T-cell (primary cell): ENCODE measurements at regions not wholly inside any gene's neighbourhood (a gene's known extent, or its start where the extent isn't known, plus 50 kb on each side); places are given as distances from the start of the nearest gene placed in this dataset.

Source experiments
- ATAC-seq, 4 experiments: fragments of 200-7000 bp in 3 of 4; fragments of 150-1000 bp in 1 of 4; cut with Tn5 transposase; replicated peaks in 1 of 4; 1 replicate in 3 of 4; 2 replicates in 1 of 4; pipeline ENCODE4 v1.10.0; 2021; ENCODE audit warnings: moderate library complexity in 3 of 4, mild to moderate bottlenecking in 2 of 4, moderate number of reproducible peaks in 1 of 4
- CTCF ChIA-PET, 2 donors: fragments of 300-600 bp; sonication (Branson Sonifier 250); formaldehyde crosslinking; loops; one replicate each; lab custom pipeline; 2022; ENCODE audit warnings: antibody characterized with exemption in 2 of 2; lab: Charles Lee
- POLR2A ChIA-PET, 2 donors: fragments of 300-600 bp; sonication (Branson Sonifier 250); formaldehyde crosslinking; loops; one replicate each; lab custom pipeline; 2022; ENCODE audit warnings: antibody characterized with exemption in 2 of 2; lab: Charles Lee
- DNase-seq, 35 experiments: peaks; one replicate each; pipeline versions ENCODE4 v3.0.0 to v3.0.0-alpha.2; 2013 to 2023
- H3K27ac ChIP-seq: one replicate; pipeline ENCODE4 v1.5.1; 2013; ENCODE audit warnings: low read length
- H3K27me3 ChIP-seq, 2 experiments: replicated peaks in 1 of 2; 1 replicate in 1 of 2; 2 replicates in 1 of 2; pipeline versions ENCODE4 v1.6.1 to v1.7.0; 2013; ENCODE audit warnings: low read length in 1 of 2, mixed read lengths in 1 of 2; ENCODE audit not compliant: control insufficient read depth in 2 of 2, insufficient read depth in 2 of 2; ENCODE audit errors: extremely low read depth in 1 of 2
- H3K36me3 ChIP-seq, 2 donors: 1 replicate in 1 of 2; 2 replicates in 1 of 2; pipeline versions ENCODE4 v1.6.1 to v1.7.0; 2013; ENCODE audit warnings: low read length in 1 of 2; ENCODE audit not compliant: control insufficient read depth in 2 of 2, insufficient read depth in 1 of 2; ENCODE audit errors: extremely low read depth in 1 of 2
- H3K4me1 ChIP-seq, 2 experiments: 1 replicate in 1 of 2; 2 replicates in 1 of 2; pipeline versions ENCODE4 v1.6.1 to v1.7.0; 2013; ENCODE audit warnings: low read length in 2 of 2, mixed read lengths in 1 of 2; ENCODE audit not compliant: insufficient read depth in 2 of 2, control insufficient read depth in 1 of 2; ENCODE audit errors: extremely low read depth in 1 of 2
- H3K4me3 ChIP-seq, 2 donors: 1 replicate in 1 of 2; 2 replicates in 1 of 2; pipeline versions ENCODE4 v1.5.1 to v1.7.0; 2013; ENCODE audit warnings: mild to moderate bottlenecking in 2 of 2, low read length in 1 of 2, moderate library complexity in 1 of 2; ENCODE audit not compliant: control insufficient read depth in 1 of 2; ENCODE audit errors: extremely low read depth in 1 of 2
- H3K9me3 ChIP-seq: 2 replicates; pipeline ENCODE4 v1.7.0; 2013
- H3K27ac Mint-ChIP-seq, 2 donors: one replicate each; pipeline ENCODE4 v1.8.0; 2020 to 2021; ENCODE audit warnings: mild to moderate bottlenecking in 2 of 2, mixed read lengths in 2 of 2
- H3K27me3 Mint-ChIP-seq, 2 donors: one replicate each; pipeline ENCODE4 v1.8.0; 2021 to 2022; ENCODE audit warnings: mixed read lengths in 2 of 2
- H3K36me3 Mint-ChIP-seq: one replicate; pipeline ENCODE4 v1.8.0; 2021; ENCODE audit warnings: mixed read lengths
- H3K4me1 Mint-ChIP-seq, 3 donors: one replicate each; pipeline ENCODE4 v1.8.0; 2020 to 2022; ENCODE audit warnings: mixed read lengths in 3 of 3, mild to moderate bottlenecking in 1 of 3
- H3K4me3 Mint-ChIP-seq, 3 donors: one replicate each; pipeline ENCODE4 v1.8.0; 2020 to 2022; ENCODE audit warnings: mild to moderate bottlenecking in 3 of 3, mixed read lengths in 3 of 3, moderate library complexity in 3 of 3
- H3K9me3 Mint-ChIP-seq, 3 donors: one replicate each; pipeline ENCODE4 v1.8.0; 2020 to 2022; ENCODE audit warnings: mixed read lengths in 3 of 3
- WGBS: methylation state at CpG from one replicate; pipeline ENCODE4 v1.1.5; 2013; ENCODE audit warnings: missing lambda C conversion rate; ENCODE audit not compliant: insufficient coverage; 5-methylcytosine and 5-hydroxymethylcytosine counted together

GRCh38 chr15:85964471-85964870 lies 115.2 kb upstream of the AGBL1 start:
- POLR2A ChIA-PET, result no interaction called here
- Histone ChIP-seq H3K4me3 (no peak overlapping the region), H3K4me1 (no peaks in the 10 kb centered on the region), H3K27me3 (peaks cover 0 to 4% of the 10 kb centered on the region in 2 experiments), H3K27ac (no peak overlapping the region), H3K9me3 (no peaks in the 10 kb centered on the region), H3K36me3 (no peaks in the 10 kb centered on the region)
- ATAC-seq (no peak), DNase-seq (no peak)
- no peaks in the 10 kb centered on the region for H3K36me3 Mint-ChIP-seq
- WGBS, result no CpG with 5 or more reads among the region's 2 CpGs
- no peak overlapping the region for H3K4me3 Mint-ChIP-seq
- H3K9me3 Mint-ChIP-seq, result peaks cover 0 to 6% (median 4%) of the 10 kb centered on the region in 3 donors
- no peak overlapping the region for H3K27ac Mint-ChIP-seq
- CTCF ChIA-PET, result no interaction called here
- peaks cover 0 to 11% of the 10 kb centered on the region in 2 donors for H3K27me3 Mint-ChIP-seq
- H3K4me1 Mint-ChIP-seq, result no peaks in the 10 kb centered on the region

GRCh38 chr15:85967553-85967952 lies 112.1 kb upstream of the AGBL1 start:
- peaks cover 0 to 11% (median 4%) of the 10 kb centered on the region in 3 donors for H3K9me3 Mint-ChIP-seq
- no peak for ATAC-seq
- Histone ChIP-seq H3K27ac (no peak overlapping the region), H3K4me3 (no peak overlapping the region), H3K9me3 (no peaks in the 10 kb centered on the region), H3K4me1 (no peaks in the 10 kb centered on the region), H3K27me3 (no peaks in the 10 kb centered on the region), H3K36me3 (no peaks in the 10 kb centered on the region)
- H3K27ac Mint-ChIP-seq, result no peak overlapping the region
- no peak for DNase-seq
- H3K4me1 Mint-ChIP-seq, result no peaks in the 10 kb centered on the region
- H3K36me3 Mint-ChIP-seq, result no peaks in the 10 kb centered on the region
- 86% methylated on average over 1 of the region's 2 CpGs for whole genome bisulfite sequencing
- no peak overlapping the region for H3K4me3 Mint-ChIP-seq
- CTCF ChIA-PET, result no interaction called here
- H3K27me3 Mint-ChIP-seq, result peaks cover 0 to 15% of the 10 kb centered on the region in 2 donors
- POLR2A ChIA-PET, result no interaction called here

- H3K36me3 Mint-ChIP-seq, result no peaks in the 10 kb centered on the region
- no peak overlapping the region for H3K4me3 ChIP-seq
- no peaks in the 10 kb centered on the region for H3K36me3 ChIP-seq
- 59% methylated on average over 3 of the region's 3 CpGs for whole genome bisulfite sequencing
- ChIA-PET POLR2A (no interaction called here), CTCF (interaction anchor here in 1 of 2 donors (0.7 kb wide), 1 partner anchor 1152 kb away, joined by 13 read pairs; no protein-coding TSS in a partner anchor)
- H3K27ac Mint-ChIP-seq, result no peak overlapping the region
- ATAC-seq (no peak), DNase-seq (no peak)
- H3K9me3 ChIP-seq, result no peaks in the 10 kb centered on the region
- H3K9me3 Mint-ChIP-seq, result peaks cover 0 to 13% (median 6%) of the 10 kb centered on the region in 3 donors
- peaks cover 7 to 11% of the 10 kb centered on the region in 2 donors for H3K27me3 Mint-ChIP-seq
- no peak overlapping the region for H3K27ac ChIP-seq
- H3K4me1 Mint-ChIP-seq, result no peaks in the 10 kb centered on the region
- no peaks in the 10 kb centered on the region for H3K4me1 ChIP-seq
- H3K27me3 ChIP-seq, result peaks cover 0 to 4% of the 10 kb centered on the region in 2 experiments
- no peak overlapping the region for H3K4me3 Mint-ChIP-seq
These were observed 106.7 kb upstream of the AGBL1 start for GRCh38 chr15:85972805-85973540.

GRCh38 chr15:85973584-85974347 lies 105.9 kb upstream of the AGBL1 start:
- DNase-seq, result no peak
- 79% methylated on average over 7 of the region's 8 CpGs for WGBS
- POLR2A ChIA-PET, result no interaction called here
- Histone ChIP-seq H3K4me1 (no peaks in the 10 kb centered on the region), H3K36me3 (no peaks in the 10 kb centered on the region), H3K27ac (no peak overlapping the region), H3K27me3 (peaks cover 0 to 4% of the 10 kb centered on the region in 2 experiments), H3K4me3 (no peak overlapping the region), H3K9me3 (no peaks in the 10 kb centered on the region)
- H3K9me3 Mint-ChIP-seq, result peaks cover 0 to 13% (median 6%) of the 10 kb centered on the region in 3 donors
- H3K4me1 Mint-ChIP-seq, result no peaks in the 10 kb centered on the region
- no peak overlapping the region for H3K27ac Mint-ChIP-seq
- no peak overlapping the region for H3K4me3 Mint-ChIP-seq
- no peak for ATAC-seq
- H3K36me3 Mint-ChIP-seq, result no peaks in the 10 kb centered on the region
- H3K27me3 Mint-ChIP-seq, result peaks cover 8 to 11% of the 10 kb centered on the region in 2 donors
- CTCF ChIA-PET, result no interaction called here

- CTCF ChIA-PET, result no interaction called here
These were observed 105.3 kb upstream of the AGBL1 start for GRCh38 chr15:85974348-85974705.

GRCh38 chr15:85974742-85975141 lies 104.9 kb upstream of the AGBL1 start:
- Mint-ChIP-seq H3K4me3 (no peak overlapping the region), H3K36me3 (no peaks in the 10 kb centered on the region), H3K27me3 (peaks cover 18 to 19% of the 10 kb centered on the region in 2 donors), H3K4me1 (no peaks in the 10 kb centered on the region), H3K9me3 (peaks cover 0 to 13% (median 6%) of the 10 kb centered on the region in 3 donors), H3K27ac (no peak overlapping the region)
- Histone ChIP-seq H3K27ac (no peak overlapping the region), H3K4me1 (no peaks in the 10 kb centered on the region), H3K9me3 (no peaks in the 10 kb centered on the region), H3K36me3 (no peaks in the 10 kb centered on the region), H3K4me3 (no peak overlapping the region), H3K27me3 (peaks cover 0 to 4% of the 10 kb centered on the region in 2 experiments)
- no peak for DNase-seq
- WGBS, result no CpG with 5 or more reads among the region's 3 CpGs
- POLR2A ChIA-PET, result no interaction called here
- CTCF ChIA-PET, result no interaction called here
- ATAC-seq, result no peak

More at GRCh38 chr15:85974348-85974705, 105.3 kb upstream of the AGBL1 start:
- no peaks in the 10 kb centered on the region for H3K4me1 ChIP-seq
- H3K27me3 Mint-ChIP-seq, result peaks cover 14 to 15% of the 10 kb centered on the region in 2 donors
- H3K9me3 ChIP-seq, result no peaks in the 10 kb centered on the region
- POLR2A ChIA-PET, result no interaction called here
- peaks cover 0 to 13% (median 6%) of the 10 kb centered on the region in 3 donors for H3K9me3 Mint-ChIP-seq
- no peak overlapping the region for H3K27ac ChIP-seq
- no peak overlapping the region for H3K4me3 ChIP-seq
- 100% methylated on average over 1 of the region's 3 CpGs for WGBS
- no peak overlapping the region for H3K4me3 Mint-ChIP-seq
- no peaks in the 10 kb centered on the region for H3K36me3 ChIP-seq
- DNase-seq, result no peak
- H3K4me1 Mint-ChIP-seq, result no peaks in the 10 kb centered on the region
- no peaks in the 10 kb centered on the region for H3K36me3 Mint-ChIP-seq
- H3K27me3 ChIP-seq, result peaks cover 0 to 4% of the 10 kb centered on the region in 2 experiments
- no peak for ATAC-seq
- H3K27ac Mint-ChIP-seq, result no peak overlapping the region
